NB4 (cell line): ENCODE measurements at regions not wholly inside any gene's neighbourhood (a gene's known extent, or its start where the extent isn't known, plus 50 kb on each side); places are given as distances from the start of the nearest gene placed in this dataset.
A peak's percentile ranks its signal among the peaks of the same experiment; 100 is the strongest.

Source experiments
- DNase-seq: peaks from one replicate; pipeline ENCODE4 v3.0.0; 2010; ENCODE audit warnings: low read depth
- H3K4me3 ChIP-seq: one replicate; pipeline ENCODE4 v1.5.1; 2011; ENCODE audit warnings: mild to moderate bottlenecking, low read depth, low read length, moderate library complexity
- CTCF ChIP-seq: IDR thresholded peaks from one replicate; pipeline ENCODE4 v1.5.1; 2012; ENCODE audit warnings: low read depth, low read length
- MAX ChIP-seq: IDR thresholded peaks from 2 replicates; pipeline ENCODE4 v1.6.1; 2011; ENCODE audit warnings: low read depth, low read length
- MYC ChIP-seq: IDR thresholded peaks from 2 replicates; pipeline ENCODE4 v1.6.1; 2011; ENCODE audit warnings: low read depth, low read length
- POLR2A ChIP-seq: IDR thresholded peaks from 2 replicates; pipeline ENCODE4 v1.6.1; 2011; ENCODE audit warnings: mild to moderate bottlenecking; ENCODE audit not compliant: insufficient read length; ENCODE audit errors: extremely low read depth

- H3K4me3 ChIP-seq = no peak overlapping the region
- DNase-seq = no peak
- no peak for TF ChIP-seq MAX
- TF ChIP-seq MYC = no peak
- TF ChIP-seq POLR2A = no peak
These were observed 171.5 kb downstream of the RCN1 start for GRCh38 chr11:32262367-32262766.

- TF ChIP-seq MYC = no peak
- TF ChIP-seq CTCF = no peak
- no peak overlapping the region for H3K4me3 ChIP-seq
- no peak for DNase-seq
These were observed 169.4 kb downstream of the WT1 start for GRCh38 chr11:32265911-32266310.

- H3K4me3 ChIP-seq = no peak overlapping the region
- TF ChIP-seq POLR2A (no peak), CTCF (no peak), MAX (no peak), MYC (no peak)
- no peak for DNase-seq
These were observed 168.7 kb downstream of the WT1 start for GRCh38 chr11:32266601-32267000.

- TF ChIP-seq CTCF (no peak), POLR2A (no peak), MYC (no peak), MAX (no peak)
- no peak for DNase-seq
- no peak overlapping the region for H3K4me3 ChIP-seq
These were observed 167.6 kb downstream of the WT1 start for GRCh38 chr11:32267679-32268187.

- no peak for DNase-seq
- no peak overlapping the region for H3K4me3 ChIP-seq
- TF ChIP-seq MAX (no peak), MYC (no peak), CTCF (no peak)
These were observed 161.4 kb downstream of the WT1 start for GRCh38 chr11:32273931-32274330.

- no peak for DNase-seq
- no peak overlapping the region for H3K4me3 ChIP-seq
- peak; percentile 11 for TF ChIP-seq CTCF
- TF ChIP-seq MAX = no peak
- no peak for TF ChIP-seq POLR2A
- TF ChIP-seq MYC = no peak
These were observed 155.7 kb downstream of the WT1 start for GRCh38 chr11:32279672-32280071.
